Endodermal cell (in vitro differentiated cells): ENCODE measurements at regions not wholly inside any gene's neighbourhood (a gene's known extent, or its start where the extent isn't known, plus 50 kb on each side); places are given as distances from the start of the nearest gene placed in this dataset.

Experiments used
- DNase-seq: peaks from one replicate; pipeline ENCODE4 v3.0.0-alpha.2; 2017
- H3K27ac ChIP-seq: 2 replicates; pipeline ENCODE4 v1.5.1; 2013; ENCODE audit warnings: mild to moderate bottlenecking, low read depth, low read length, moderate library complexity
- H3K27me3 ChIP-seq: 2 replicates; pipeline ENCODE4 v1.6.1; 2013; ENCODE audit warnings: mild to moderate bottlenecking, low read length, moderate library complexity; ENCODE audit not compliant: insufficient read depth, control insufficient read depth, poor library complexity, severe bottlenecking
- H3K36me3 ChIP-seq: 2 replicates; pipeline ENCODE4 v1.7.0; 2013; ENCODE audit warnings: mild to moderate bottlenecking, low read length, moderate library complexity; ENCODE audit not compliant: control insufficient read depth, insufficient read depth
- H3K4me1 ChIP-seq: one replicate; pipeline ENCODE4 v1.7.0; 2013; ENCODE audit warnings: low read length; ENCODE audit not compliant: control insufficient read depth, insufficient read depth
- H3K4me3 ChIP-seq: 2 replicates; pipeline ENCODE4 v1.5.1; 2013; ENCODE audit warnings: mild to moderate bottlenecking, low read length, moderate library complexity
- H3K9ac ChIP-seq: 2 replicates; pipeline ENCODE4 v1.6.1; 2013; ENCODE audit warnings: mild to moderate bottlenecking, low read length, moderate library complexity; ENCODE audit not compliant: poor library complexity, severe bottlenecking; ENCODE audit errors: extremely low read depth
- H3K9me3 ChIP-seq: 2 replicates; pipeline ENCODE4 v1.6.1; 2013; ENCODE audit warnings: mild to moderate bottlenecking, low read length, moderate library complexity; ENCODE audit not compliant: control insufficient read depth
- H3K27ac Mint-ChIP-seq: 2 replicates; pipeline ENCODE4 v1.8.0; 2020; ENCODE audit warnings: mixed read lengths
- H3K27me3 Mint-ChIP-seq: 2 replicates; pipeline ENCODE4 v1.8.0; 2021; ENCODE audit warnings: mild to moderate bottlenecking, mixed read lengths; ENCODE audit not compliant: insufficient read depth
- H3K36me3 Mint-ChIP-seq: 2 replicates; pipeline ENCODE4 v1.8.0; 2020; ENCODE audit warnings: low read depth, mixed read lengths
- H3K4me1 Mint-ChIP-seq: 2 replicates; pipeline ENCODE4 v1.8.0; 2020; ENCODE audit warnings: mixed read lengths
- H3K4me3 Mint-ChIP-seq: 2 replicates; pipeline ENCODE4 v1.8.0; 2020; ENCODE audit warnings: mild to moderate bottlenecking, moderate library complexity, mixed read lengths
- H3K9me3 Mint-ChIP-seq: 2 replicates; pipeline ENCODE4 v1.8.0; 2020; ENCODE audit warnings: mild to moderate bottlenecking, mixed read lengths
- CTCF ChIP-seq: fragments of 200-600 bp; sonication (generic); conservative IDR thresholded peaks from 2 replicates; pipeline ENCODE4 v1.5.0; 2021; ENCODE audit warnings: antibody characterized with exemption, mild to moderate bottlenecking
- WGBS, 2 experiments: methylation state at CpG; one replicate each; pipeline versions ENCODE4 v1.1.5 to v1.1.7; 2013; ENCODE audit warnings: missing lambda C conversion rate in 2 of 2, mixed read lengths in 1 of 2; ENCODE audit not compliant: insufficient coverage in 1 of 2, insufficient read length in 1 of 2; 5-methylcytosine and 5-hydroxymethylcytosine counted together

GRCh38 chr12:73076760-73077159, 804.6 kb downstream of the TRHDE start:
- H3K27ac ChIP-seq, result no peak overlapping the region
- Mint-ChIP-seq H3K4me1 (no peaks in the 10 kb centered on the region), H3K9me3 (peaks cover 6% of the 10 kb centered on the region), H3K4me3 (no peak overlapping the region), H3K27ac (no peak overlapping the region), H3K36me3 (no peaks in the 10 kb centered on the region), H3K27me3 (no peaks in the 10 kb centered on the region)
- no peak for TF ChIP-seq CTCF
- DNase-seq, result no peak
- no peaks in the 10 kb centered on the region for H3K36me3 ChIP-seq
- WGBS, 2 experiments, result 96% methylated on average over 2 of the region's 2 CpGs; no CpG with 5 or more reads in 1 of the 2 experiments
- H3K4me1 ChIP-seq, result no peaks in the 10 kb centered on the region
- no peak overlapping the region for H3K9ac ChIP-seq
- no peaks in the 10 kb centered on the region for H3K27me3 ChIP-seq
- H3K4me3 ChIP-seq, result no peak overlapping the region
- H3K9me3 ChIP-seq, result no peaks in the 10 kb centered on the region

- Histone ChIP-seq H3K27ac (no peak overlapping the region), H3K9me3 (peaks cover 6% of the 10 kb centered on the region), H3K9ac (no peak overlapping the region), H3K4me1 (no peaks in the 10 kb centered on the region), H3K4me3 (no peak overlapping the region), H3K27me3 (no peaks in the 10 kb centered on the region), H3K36me3 (no peaks in the 10 kb centered on the region)
- Mint-ChIP-seq H3K27ac (no peak overlapping the region), H3K9me3 (peaks cover 22% of the 10 kb centered on the region), H3K4me3 (no peak overlapping the region), H3K4me1 (no peaks in the 10 kb centered on the region), H3K27me3 (no peaks in the 10 kb centered on the region), H3K36me3 (peaks cover 3% of the 10 kb centered on the region)
- WGBS, 2 experiments, result no CpG with 5 or more reads among the region's 1 CpG
- DNase-seq, result no peak
- TF ChIP-seq CTCF, result no peak
Measured at GRCh38 chr12:73083736-73084135, 811.6 kb downstream of the TRHDE start.

- Mint-ChIP-seq H3K27me3 (no peaks in the 10 kb centered on the region), H3K4me1 (no peaks in the 10 kb centered on the region), H3K4me3 (no peak overlapping the region), H3K27ac (no peak overlapping the region), H3K9me3 (no peaks in the 10 kb centered on the region), H3K36me3 (no peaks in the 10 kb centered on the region)
- no peak for DNase-seq
- no peaks in the 10 kb centered on the region for H3K9me3 ChIP-seq
- WGBS, 2 experiments, result 78 to 86% methylated on average over 2 of the region's 2 CpGs
- H3K4me3 ChIP-seq, result no peak overlapping the region
- TF ChIP-seq CTCF, result no peak
- no peaks in the 10 kb centered on the region for H3K4me1 ChIP-seq
- H3K36me3 ChIP-seq, result no peaks in the 10 kb centered on the region
- H3K9ac ChIP-seq, result no peak overlapping the region
- no peaks in the 10 kb centered on the region for H3K27me3 ChIP-seq
- no peak overlapping the region for H3K27ac ChIP-seq
Measured at GRCh38 chr12:73106296-73106695, 834.1 kb downstream of the TRHDE start.
